ENCODE measurements at regions not wholly inside any gene's neighbourhood (a gene's known extent, or its start where the extent isn't known, plus 50 kb on each side); places are given as distances from the start of the nearest gene placed in this dataset.
A peak's percentile ranks its signal among the peaks of the same experiment; 100 is the strongest.

GRCh38 chr18:78221496-78221895 lies 758.1 kb upstream of the SALL3 start:
- Mint-ChIP-seq H3K4me1 (peaks cover 11% of the 10 kb centered on the region), H3K27me3 (ENCODE audit: low read depth) (no peaks in the 10 kb centered on the region), H3K36me3 (ENCODE audit: low read depth) (peaks cover 2% of the 10 kb centered on the region), H3K27ac (ENCODE audit: unreplicated experiment) (peak overlapping the region; percentile 92), H3K4me3 (no peak overlapping the region), H3K9me3 (no peaks in the 10 kb centered on the region)
- no peak for TF ChIP-seq CTCF (conservative IDR thresholded peaks at IDR 0.05)
- DNase-seq (ENCODE audit: low read depth, low spot score): no peak

- H3K27me3 Mint-ChIP-seq (ENCODE audit: low read depth): peaks cover 6% of the 10 kb centered on the region
- peak overlapping the region; percentile 19 for H3K27ac Mint-ChIP-seq (ENCODE audit: unreplicated experiment)
Measured at GRCh38 chr18:78228974-78229373, 750.6 kb upstream of the SALL3 start.

GRCh38 chr18:78230911-78231310 lies 748.7 kb upstream of the SALL3 start:
- H3K36me3 Mint-ChIP-seq (ENCODE audit: low read depth): no peaks in the 10 kb centered on the region
- H3K4me1 Mint-ChIP-seq: peaks cover 6% of the 10 kb centered on the region
- H3K9me3 Mint-ChIP-seq: no peaks in the 10 kb centered on the region
- DNase-seq (ENCODE audit: low read depth, low spot score): no peak
- no peak for TF ChIP-seq CTCF (conservative IDR thresholded peaks at IDR 0.05)
- no peak overlapping the region for H3K4me3 Mint-ChIP-seq
- H3K27me3 Mint-ChIP-seq (ENCODE audit: low read depth): peaks cover 6% of the 10 kb centered on the region
- no peak overlapping the region for H3K27ac Mint-ChIP-seq (ENCODE audit: unreplicated experiment)

More at GRCh38 chr18:78228974-78229373, 750.6 kb upstream of the SALL3 start:
- no peak for TF ChIP-seq CTCF (conservative IDR thresholded peaks at IDR 0.05)
- Mint-ChIP-seq H3K9me3 (no peaks in the 10 kb centered on the region), H3K4me1 (peaks cover 6% of the 10 kb centered on the region), H3K4me3 (peak overlapping the region; percentile 44), H3K36me3 (ENCODE audit: low read depth) (no peaks in the 10 kb centered on the region)
- peak; percentile 14 for DNase-seq (ENCODE audit: low read depth, low spot score)

- H3K36me3 Mint-ChIP-seq (ENCODE audit: low read depth): no peaks in the 10 kb centered on the region
- H3K9me3 Mint-ChIP-seq: no peaks in the 10 kb centered on the region
- DNase-seq (ENCODE audit: low read depth, low spot score): no peak
Measured at GRCh38 chr18:78232196-78232595, 747.4 kb upstream of the SALL3 start.

GRCh38 chr18:78237864-78238263 lies 741.8 kb upstream of the SALL3 start:
- H3K36me3 Mint-ChIP-seq (ENCODE audit: low read depth): peaks cover 5% of the 10 kb centered on the region
- no peak for TF ChIP-seq CTCF (conservative IDR thresholded peaks at IDR 0.05)

More at GRCh38 chr18:78232196-78232595, 747.4 kb upstream of the SALL3 start:
- Mint-ChIP-seq H3K27me3 (ENCODE audit: low read depth) (peaks cover 6% of the 10 kb centered on the region), H3K27ac (ENCODE audit: unreplicated experiment) (no peak overlapping the region), H3K4me3 (no peak overlapping the region), H3K4me1 (peaks cover 6% of the 10 kb centered on the region)
- TF ChIP-seq CTCF (conservative IDR thresholded peaks at IDR 0.05): no peak

More at GRCh38 chr18:78237864-78238263, 741.8 kb upstream of the SALL3 start:
- peak overlapping the region; percentile 13 for H3K27ac Mint-ChIP-seq (ENCODE audit: unreplicated experiment)
- DNase-seq (ENCODE audit: low read depth, low spot score): no peak
- peaks cover 5% of the 10 kb centered on the region for H3K9me3 Mint-ChIP-seq
- H3K27me3 Mint-ChIP-seq (ENCODE audit: low read depth): peaks cover 9% of the 10 kb centered on the region
- no peak overlapping the region for H3K4me3 Mint-ChIP-seq
- H3K4me1 Mint-ChIP-seq: peaks cover 40% of the 10 kb centered on the region

Measured in neural crest cell (in vitro differentiated cells).